A673 (cell line): ENCODE measurements at regions not wholly inside any gene's neighbourhood (a gene's known extent, or its start where the extent isn't known, plus 50 kb on each side); places are given as distances from the start of the nearest gene placed in this dataset.

ENCODE experiments used
- CTCF ChIP-seq: fragments of 300-800, 200-600 bp; sonication (generic); conservative IDR thresholded peaks from 2 replicates; pipeline ENCODE4 v1.5.1; 2017; ENCODE audit warnings: low read depth, mild to moderate bottlenecking, antibody characterized with exemption, low read length, moderate library complexity, mixed read lengths
- EZH2 ChIP-seq: fragments of 200-600 bp; sonication (generic); IDR thresholded peaks from 2 replicates; pipeline ENCODE4 v1.6.1; 2017; ENCODE audit warnings: borderline replicate concordance, low read depth, mild to moderate bottlenecking, mixed read lengths, antibody characterized with exemption, low read length; ENCODE audit not compliant: poor library complexity, severe bottlenecking

- TF ChIP-seq CTCF, result no peak
- TF ChIP-seq EZH2, result no peak
Measured at GRCh38 chr16:65774350-65774749, 592.1 kb upstream of the CDH5 start.
